ENCODE measurements at regions not wholly inside any gene's neighbourhood (a gene's known extent, or its start where the extent isn't known, plus 50 kb on each side); places are given as distances from the start of the nearest gene placed in this dataset.
"Not testable (repeated sequence)": the region's sequence is repeated elsewhere in the genome, so short reads cannot be mapped to it uniquely, and the experiment has no call there.

DNA sequence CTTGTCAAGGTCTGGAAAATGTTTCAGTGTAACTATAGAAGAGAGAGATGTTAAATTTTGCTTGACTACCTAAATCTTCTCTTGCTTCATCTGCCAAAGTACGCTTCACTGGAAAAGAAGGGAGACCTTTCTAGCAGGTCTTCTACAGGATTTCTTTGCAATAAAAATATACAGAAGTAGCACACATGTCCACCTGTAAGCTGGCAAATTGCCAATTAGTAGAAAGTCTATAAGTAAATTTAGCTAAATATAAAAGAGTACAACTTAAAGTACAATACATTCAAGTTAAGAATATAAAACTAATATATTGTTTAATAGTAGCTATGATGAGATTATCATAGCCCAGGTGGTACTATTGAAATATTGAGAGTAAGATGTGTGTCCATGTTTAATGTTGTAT, 128.5 kb upstream of the EDNRB start:
- in situ Hi-C loops (cut with HindIII; ENCODE audit: low sequenced_read_pairs): no loop called here

DNA sequence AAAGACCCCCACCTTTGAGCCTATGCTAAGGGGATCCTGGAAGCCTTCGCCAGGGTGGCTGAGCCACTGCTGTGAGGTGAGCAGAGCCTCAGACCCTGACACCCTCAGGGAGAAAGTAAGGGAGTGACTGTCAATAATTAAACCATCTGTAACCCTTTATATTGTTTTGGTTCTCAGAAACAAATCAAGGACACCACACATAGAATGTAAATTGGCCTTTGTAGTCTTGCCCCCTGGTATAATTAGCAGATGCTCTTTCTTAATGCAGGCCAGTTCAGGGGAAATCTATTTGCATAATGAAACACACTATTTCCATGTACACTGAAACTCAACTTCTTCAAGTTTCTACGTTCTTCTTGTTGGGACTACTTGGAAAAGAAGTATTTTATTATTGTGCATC, 127.7 kb upstream of the EDNRB start:
- no peak for DNase-seq (ENCODE audit: low spot score)
- in situ Hi-C loops (cut with HindIII; ENCODE audit: low sequenced_read_pairs): no loop called here

More for the DNA sequence above, 128.5 kb upstream of the EDNRB start:
- no peak for DNase-seq (ENCODE audit: low spot score)

DNA sequence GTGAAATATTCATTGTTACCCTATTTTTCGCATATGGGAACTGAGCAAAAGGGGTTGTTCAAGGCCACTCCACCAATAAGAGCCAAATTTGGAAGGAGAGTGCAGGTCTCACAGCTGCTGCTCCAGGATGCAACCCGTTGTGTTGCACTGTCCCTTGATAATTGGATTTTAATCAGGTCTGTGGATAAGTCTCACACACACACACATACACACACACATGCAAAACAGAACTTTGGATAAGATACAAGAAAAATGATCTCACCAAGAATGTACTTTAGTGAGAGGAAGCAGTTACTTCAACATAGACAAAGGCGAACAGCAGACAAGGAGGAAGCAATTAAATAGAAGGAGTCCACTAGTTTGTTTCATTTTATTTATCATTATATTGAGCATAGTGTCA, 127.3 kb upstream of the EDNRB start:
- no peak for DNase-seq (ENCODE audit: low spot score)
- in situ Hi-C loops (cut with HindIII; ENCODE audit: low sequenced_read_pairs): no loop called here

DNA sequence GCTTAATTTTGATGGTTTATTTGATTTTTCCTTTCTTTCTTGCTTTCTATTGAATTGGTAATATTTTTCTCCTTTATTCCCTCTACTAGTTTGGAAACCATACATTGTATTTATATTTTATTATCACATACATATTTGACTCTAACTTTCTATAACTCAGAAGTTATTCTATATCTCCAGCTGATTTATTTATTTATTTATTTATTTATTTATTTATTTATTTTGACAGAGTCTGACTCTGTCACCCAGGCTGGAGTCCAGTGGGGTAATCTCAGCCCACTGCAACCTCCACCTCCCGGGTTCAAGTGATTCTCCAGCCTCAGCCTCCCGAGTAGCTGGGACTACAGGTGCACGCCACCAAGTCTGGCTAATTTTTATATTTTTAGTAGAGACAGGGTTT, 122.7 kb upstream of the EDNRB start:
- DNase-seq (ENCODE audit: low spot score); in situ Hi-C loops (cut with HindIII; ENCODE audit: low sequenced_read_pairs): not testable (repeated sequence)

DNA sequence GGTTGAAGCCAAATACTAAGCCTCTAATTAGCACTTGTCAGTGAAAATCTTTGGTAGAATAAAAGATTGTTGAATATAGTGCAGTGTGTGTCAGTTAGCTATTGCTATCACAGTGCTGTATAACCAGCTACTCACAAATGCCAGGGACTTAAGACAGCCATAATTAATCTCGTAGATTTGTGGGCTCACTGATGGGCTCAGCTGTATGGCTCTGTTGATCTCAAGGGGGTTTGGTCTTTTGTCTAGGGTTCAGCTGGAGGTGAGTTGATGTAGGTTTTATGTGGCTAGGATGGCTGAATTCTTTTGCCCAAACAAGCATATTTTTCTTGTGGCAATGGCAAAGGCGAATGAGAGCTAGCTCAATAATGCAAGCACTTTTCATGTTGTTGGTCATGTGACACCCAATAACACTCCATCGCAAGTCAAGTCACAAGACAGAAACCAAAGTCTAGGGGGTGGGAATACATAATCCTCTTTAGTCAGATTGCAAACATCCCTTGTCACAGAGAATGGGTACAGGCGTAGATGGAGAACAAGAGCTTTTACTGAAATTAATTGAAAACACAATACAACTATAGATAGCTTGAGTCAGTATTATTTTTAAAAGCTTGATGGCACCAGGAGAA, 121.7 kb upstream of the EDNRB start:
- in situ Hi-C loops (cut with HindIII; ENCODE audit: low sequenced_read_pairs): no loop called here
- DNase-seq (ENCODE audit: low spot score): no peak

DNA sequence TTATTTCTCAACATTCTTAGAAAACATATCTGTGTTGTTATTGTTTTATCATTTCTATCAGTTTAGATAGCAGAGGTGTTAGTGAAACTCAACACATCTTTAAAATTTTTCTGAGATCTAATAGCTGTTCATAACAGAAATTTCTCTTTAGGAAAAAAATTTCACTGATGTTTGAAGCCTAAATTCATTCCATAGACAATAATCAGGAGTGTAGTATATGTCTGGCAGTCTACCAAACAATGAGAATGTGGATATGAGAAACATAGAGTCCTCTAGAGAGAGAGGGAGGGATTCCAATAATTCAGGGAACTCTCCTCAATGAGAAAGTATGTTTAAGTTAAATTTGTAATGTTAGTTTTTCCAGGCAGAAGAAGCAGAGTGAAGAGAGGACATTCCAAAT, 118.2 kb upstream of the EDNRB start:
- in situ Hi-C loops (cut with HindIII; ENCODE audit: low sequenced_read_pairs): no loop called here
- DNase-seq (ENCODE audit: low spot score): no peak

DNA sequence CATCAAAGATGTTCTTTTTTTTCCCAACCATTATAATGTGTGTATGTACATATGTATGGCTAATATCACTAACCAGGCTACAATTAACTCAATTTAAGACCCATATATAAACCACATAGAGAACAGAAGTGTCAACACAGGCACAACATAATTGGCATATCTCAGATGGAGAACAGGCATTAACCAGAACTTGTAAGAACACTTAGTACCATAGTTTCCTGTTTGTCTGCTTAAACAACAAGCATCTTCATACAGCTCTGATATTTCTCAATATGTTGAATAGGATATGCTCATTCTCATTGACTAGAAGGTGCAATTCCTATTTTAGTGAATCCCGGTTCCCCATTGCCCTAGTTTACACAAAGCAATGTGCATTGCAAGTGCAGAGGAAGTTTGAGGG, 116.9 kb upstream of the EDNRB start:
- in situ Hi-C loops (cut with HindIII; ENCODE audit: low sequenced_read_pairs): no loop called here
- DNase-seq (ENCODE audit: low spot score): no peak

DNA sequence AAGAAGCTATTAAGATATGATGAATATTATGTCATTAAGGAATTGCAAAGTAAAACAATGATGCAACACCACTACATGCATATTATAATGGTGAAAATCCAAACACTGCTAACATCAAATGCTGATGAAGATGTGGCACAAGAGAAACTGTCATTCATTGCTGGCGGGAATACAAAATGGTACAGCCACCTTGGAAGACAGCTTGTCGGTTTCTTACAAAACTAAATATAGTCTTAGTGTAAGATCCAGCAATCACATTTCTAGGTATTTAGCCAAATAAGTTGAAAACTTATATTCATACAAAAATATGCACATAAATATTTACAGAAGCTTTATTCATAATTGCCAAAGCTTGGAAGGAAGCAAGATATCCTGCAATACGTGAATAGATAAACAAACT, 114.9 kb upstream of the EDNRB start:
- no peak for DNase-seq (ENCODE audit: low spot score)
- in situ Hi-C loops (cut with HindIII; ENCODE audit: low sequenced_read_pairs): no loop called here

DNA sequence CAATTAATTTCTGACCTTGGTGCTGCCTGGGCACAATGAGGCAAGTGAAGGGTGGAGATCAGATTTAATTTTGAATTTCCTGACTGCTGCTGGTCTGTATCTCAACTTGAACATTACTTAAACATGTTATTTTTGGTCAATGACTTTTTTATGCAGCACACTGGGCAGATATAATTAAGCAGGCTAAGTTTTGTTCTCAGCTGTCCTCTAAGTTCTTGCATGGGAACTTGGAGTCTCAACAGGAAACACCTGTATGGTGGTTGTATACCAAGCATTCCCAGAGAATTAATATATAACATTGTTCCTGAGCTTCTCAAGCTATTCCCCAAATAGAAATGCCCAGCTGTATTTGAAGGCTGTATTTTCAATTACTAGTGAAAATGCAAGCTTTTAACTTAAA, 113.5 kb upstream of the EDNRB start:
- in situ Hi-C loops (cut with HindIII; ENCODE audit: low sequenced_read_pairs): no loop called here
- no peak for DNase-seq (ENCODE audit: low spot score)

DNA sequence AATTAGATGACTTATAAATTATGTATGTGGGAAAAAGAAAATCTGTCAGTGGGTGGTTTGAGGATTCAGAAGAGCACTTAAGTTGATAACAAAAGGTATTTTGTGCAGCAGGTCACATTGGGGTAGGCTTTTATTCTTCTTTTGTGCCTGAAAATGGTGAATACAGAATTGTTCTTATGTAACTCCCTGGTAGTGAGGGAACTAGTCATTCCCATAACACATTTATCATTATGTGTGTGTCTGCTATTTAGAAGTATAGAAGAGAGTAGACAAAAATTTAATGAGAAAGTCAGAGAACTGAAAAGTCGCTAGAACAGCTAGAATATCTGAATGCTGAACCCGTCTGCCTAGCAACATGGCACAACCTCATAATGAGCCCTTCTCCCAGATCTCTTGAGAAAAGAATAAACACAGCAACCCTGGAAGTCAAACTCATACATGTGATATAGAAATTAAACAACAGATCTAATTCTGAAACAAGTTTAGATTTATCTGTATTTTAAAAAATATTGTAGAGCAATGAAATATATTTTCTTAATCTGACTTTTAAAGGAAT, 111.8 kb upstream of the EDNRB start:
- DNase-seq (ENCODE audit: low spot score): no peak
- in situ Hi-C loops (cut with HindIII; ENCODE audit: low sequenced_read_pairs): no loop called here

DNA sequence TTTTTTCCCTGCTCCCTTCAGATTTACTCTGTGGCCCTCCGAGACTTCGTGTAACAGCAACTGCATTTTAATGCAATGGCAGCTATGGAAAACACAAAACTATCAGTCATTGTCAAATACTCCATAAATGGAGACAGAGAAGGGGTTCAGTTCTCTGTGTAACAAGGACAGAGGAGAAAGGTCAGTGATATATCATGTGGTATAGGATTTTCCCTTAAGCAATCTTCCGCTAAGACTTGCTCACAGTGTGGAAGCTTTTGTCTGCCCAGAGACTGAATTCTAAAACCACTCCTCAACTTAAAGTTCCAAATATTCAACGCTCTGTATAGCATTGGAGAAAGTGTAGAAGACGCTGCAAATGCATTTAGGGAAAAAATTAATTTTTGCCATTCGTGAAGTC, 111.3 kb upstream of the EDNRB start:
- no peak for DNase-seq (ENCODE audit: low spot score)
- in situ Hi-C loops (cut with HindIII; ENCODE audit: low sequenced_read_pairs): no loop called here

DNA sequence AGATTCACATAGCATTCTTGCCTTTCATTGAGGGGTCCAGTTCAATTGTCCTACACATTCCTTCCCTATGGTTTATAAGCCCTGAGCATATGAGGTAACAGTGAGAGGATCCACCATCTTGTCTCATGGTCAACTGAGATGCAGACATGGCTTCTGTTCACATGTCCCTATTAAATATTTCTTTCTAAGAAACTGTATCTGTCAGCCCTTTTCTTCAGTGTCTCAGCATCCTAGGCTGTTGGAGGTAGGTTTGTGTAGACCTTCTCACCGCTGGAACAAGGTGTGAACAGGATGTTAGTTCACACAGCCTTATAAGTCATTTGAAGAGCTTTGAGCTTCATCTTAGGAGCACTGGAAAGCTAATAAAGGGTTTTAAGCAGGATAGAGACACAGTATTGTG, 110.3 kb upstream of the EDNRB start:
- in situ Hi-C loops (cut with HindIII; ENCODE audit: low sequenced_read_pairs): no loop called here

DNA sequence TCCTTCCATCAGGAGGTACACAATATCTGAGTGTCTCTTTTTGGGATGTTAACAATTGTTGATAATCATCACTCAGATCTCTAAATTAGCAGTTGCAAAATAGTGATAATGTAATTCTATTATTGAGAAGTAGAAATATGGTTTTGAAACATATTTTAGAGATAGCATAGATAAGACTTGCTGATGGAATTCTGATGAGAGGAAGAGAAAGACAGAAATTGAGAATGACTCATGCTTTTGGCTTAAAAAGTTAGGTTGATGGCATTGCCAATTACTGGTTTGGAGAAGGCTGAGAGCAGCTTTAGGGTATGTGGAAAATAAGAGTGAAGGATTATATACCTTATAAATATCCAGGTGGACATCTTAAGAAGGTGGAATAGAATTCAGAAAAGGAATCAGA, 106.4 kb upstream of the EDNRB start:
- in situ Hi-C loops (cut with HindIII; ENCODE audit: low sequenced_read_pairs): no loop called here
- DNase-seq (ENCODE audit: low spot score): no peak

More for the DNA sequence above, 110.3 kb upstream of the EDNRB start:
- DNase-seq (ENCODE audit: low spot score): no peak

DNA sequence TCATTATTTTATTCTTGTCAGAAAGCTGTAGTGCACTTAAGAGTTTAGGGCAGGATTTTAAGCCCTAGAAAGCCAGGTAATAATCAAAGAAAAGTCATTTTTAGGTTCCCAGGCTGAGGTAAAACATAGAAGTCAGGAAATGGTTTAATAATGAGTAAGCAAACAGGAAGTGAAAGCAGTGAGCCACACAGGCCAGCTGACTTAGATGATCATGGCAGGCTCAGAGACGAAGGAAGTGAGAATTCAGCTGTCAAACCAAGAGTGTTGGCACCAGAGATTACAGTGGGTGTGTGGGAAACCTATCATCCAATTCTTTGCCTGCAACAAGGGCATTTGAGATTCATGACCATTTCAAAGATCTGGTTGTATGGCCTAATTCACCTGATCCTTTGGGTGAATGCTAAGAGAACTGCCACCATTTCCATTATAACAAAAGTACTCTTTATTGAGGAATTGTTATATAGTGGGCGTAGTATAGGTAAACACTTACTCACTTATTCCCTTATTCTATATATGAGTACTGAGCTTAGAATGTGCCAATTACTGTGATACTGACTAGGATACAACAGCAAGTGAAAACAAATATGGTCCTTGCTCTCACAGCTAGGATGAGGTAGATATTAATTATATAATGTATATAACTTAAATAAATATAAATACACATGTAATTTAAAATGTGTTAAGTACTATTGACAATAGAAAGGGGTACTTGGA, 103.7 kb upstream of the EDNRB start:
- in situ Hi-C loops (cut with HindIII; ENCODE audit: low sequenced_read_pairs): no loop called here
- no peak for DNase-seq (ENCODE audit: low spot score)

DNA sequence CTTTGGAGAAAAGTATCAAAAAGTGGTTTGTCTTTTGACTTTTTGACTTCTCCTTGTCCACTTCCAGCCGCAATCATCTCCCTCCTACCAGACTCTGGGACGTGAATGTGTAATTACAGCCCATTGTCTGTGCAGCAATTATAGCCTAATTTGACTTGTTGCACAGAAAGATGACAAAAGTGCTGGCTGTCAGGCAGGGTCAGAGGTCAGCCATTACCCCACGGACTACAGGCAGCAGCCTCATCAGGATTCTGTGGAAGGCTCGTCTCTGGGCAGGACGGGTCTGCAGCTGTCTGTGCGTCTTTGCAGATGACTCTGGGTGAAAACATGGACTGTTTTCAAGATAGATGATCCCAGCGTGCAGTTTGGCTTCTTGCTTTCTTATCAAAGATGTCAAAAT, 102.2 kb upstream of the EDNRB start:
- no peak for DNase-seq (ENCODE audit: low spot score)

DNA sequence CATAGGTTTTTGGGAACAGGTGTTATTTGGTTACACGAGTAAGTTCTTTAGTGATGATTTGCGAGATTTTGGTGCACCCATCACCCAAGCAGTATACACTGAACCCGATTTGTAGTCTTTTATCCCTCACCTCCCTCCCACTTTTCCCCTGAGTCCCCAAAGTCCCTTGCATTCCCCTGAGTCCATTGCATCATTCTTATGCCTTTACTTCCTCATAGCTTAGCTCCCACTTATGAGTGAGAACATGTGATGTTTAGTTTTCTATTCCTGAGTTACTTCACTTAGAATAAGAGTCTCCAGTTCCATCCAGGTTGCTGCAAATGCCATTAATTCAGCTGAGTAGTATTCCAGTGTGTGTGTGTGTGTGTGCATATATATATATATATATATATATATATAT, 97.2 kb upstream of the EDNRB start:
- DNase-seq (ENCODE audit: low spot score): no peak
- in situ Hi-C loops (cut with HindIII; ENCODE audit: low sequenced_read_pairs): no loop called here

More for the DNA sequence above, 102.2 kb upstream of the EDNRB start:
- in situ Hi-C loops (cut with HindIII; ENCODE audit: low sequenced_read_pairs): no loop called here

DNA sequence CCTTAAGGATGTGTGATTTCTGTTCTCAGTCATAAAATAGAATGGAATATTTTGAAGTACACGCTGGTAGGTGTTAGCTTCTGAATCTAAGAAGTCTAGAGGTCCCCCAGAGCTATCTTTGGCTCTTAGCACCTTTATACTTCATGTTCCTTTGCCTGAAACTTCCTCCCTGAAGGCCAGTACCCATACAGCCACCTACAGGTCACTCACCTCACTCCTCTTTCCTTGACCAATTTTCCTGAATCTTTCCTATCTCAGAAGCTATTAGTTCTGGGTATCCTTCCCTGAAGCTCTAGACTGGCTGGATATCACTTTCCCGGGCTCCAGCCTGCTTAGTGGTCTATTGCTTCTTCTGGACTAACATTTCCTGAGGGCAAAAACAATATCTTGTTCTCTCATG, 93.4 kb upstream of the EDNRB start:
- in situ Hi-C loops (cut with HindIII; ENCODE audit: low sequenced_read_pairs): no loop called here
- no peak for DNase-seq (ENCODE audit: low spot score)

DNA sequence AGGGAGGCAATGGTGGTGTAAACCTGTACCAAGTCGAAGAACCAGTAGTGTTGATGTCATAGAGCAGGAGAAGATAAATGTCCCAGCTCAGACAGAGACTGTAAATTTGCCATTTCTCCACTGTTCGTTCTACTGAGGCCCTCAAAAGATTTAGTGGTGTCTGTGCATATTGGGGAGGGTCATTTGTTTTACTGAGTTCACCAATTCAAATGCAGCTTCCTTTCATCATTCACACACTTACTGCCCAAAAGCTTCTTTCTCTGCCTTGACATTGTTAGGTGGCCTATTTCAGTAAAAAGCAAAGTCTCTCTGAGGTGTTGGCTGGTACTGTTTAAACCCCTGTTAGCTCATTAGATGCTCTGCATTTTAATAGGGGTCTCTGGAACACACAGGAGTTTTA, 86.2 kb upstream of the EDNRB start:
- DNase-seq (ENCODE audit: low spot score): no peak
- in situ Hi-C loops (cut with HindIII; ENCODE audit: low sequenced_read_pairs): no loop called here

DNA sequence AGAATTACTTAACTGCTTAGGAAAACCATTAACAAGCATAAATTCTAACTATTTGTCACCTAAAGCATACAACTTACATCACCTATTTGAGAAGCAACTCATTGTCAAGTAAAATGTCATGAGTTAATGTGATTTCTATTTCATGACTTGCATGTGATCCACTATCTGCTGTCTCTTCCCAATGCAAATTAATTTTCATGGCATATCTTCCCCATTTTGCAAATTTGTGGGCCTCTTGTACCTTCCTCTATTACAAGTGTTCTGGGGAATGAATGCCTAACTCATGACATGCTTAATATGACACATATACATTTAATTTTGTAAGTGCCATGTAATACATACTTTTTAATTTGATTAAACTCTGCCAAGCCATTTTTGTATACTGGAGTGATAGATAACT, 81.1 kb upstream of the EDNRB start:
- in situ Hi-C loops (cut with HindIII; ENCODE audit: low sequenced_read_pairs): no loop called here
- DNase-seq (ENCODE audit: low spot score): no peak

DNA sequence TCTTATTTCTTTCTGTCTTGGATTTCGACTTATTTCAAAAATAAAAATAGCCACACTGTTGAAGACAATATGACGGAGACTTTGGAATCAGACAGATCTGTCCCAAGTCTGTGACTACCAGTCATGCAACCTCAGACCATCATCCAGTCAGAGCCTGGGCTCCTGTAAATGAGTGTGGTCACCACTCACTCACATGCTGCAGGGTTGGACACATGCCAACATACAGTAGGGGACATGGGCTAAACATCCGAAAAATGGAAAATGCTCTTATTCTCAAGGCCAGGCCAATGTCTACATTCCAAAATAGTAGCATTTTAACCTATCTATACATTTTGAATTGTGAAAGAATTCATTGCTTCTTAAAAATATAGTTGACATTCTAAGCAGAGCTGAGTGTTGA, 75.5 kb upstream of the EDNRB start:
- in situ Hi-C loops (cut with HindIII; ENCODE audit: low sequenced_read_pairs): no loop called here
- DNase-seq (ENCODE audit: low spot score): no peak

DNA sequence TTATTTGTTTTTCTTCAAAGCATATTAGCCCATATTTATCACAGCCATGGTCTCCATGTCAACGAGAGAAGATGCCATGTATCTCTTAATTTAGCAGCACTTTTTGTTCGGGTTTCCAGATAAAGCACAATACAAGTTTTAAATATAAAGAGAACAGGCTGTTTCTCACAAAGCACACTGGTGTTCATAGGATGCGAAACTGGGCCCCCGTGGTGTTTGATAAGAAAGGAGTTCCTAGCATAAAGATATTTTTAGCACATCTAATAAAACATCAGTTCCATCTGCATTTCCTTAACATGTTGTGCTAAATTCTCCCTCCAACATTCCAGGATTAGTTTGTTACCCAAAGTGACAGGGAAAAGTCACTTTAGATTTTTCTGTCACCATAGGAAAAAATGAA, 72.4 kb upstream of the EDNRB start:
- DNase-seq (ENCODE audit: low spot score): no peak
- in situ Hi-C loops (cut with HindIII; ENCODE audit: low sequenced_read_pairs): no loop called here

All from G401 (cell line).